ENCODE measurements at regions not wholly inside any gene's neighbourhood (a gene's known extent, or its start where the extent isn't known, plus 50 kb on each side); places are given as distances from the start of the nearest gene placed in this dataset.

- no peak for TF ChIP-seq CTCF (optimal IDR thresholded peaks at IDR 0.05 in 1 of 3, IDR thresholded peaks at IDR 0.05 in 1 of 3, conservative IDR thresholded peaks at IDR 0.05 in 1 of 3; ENCODE audit: extremely low read depth in 1 of 3, insufficient read depth in 2 of 3, low read length in 3 of 3)
- TF ChIP-seq EZH2 (IDR thresholded peaks at IDR 0.05; ENCODE audit: low read length), result no peak
Measured at GRCh38 chr10:44069573-44069972, 315.3 kb downstream of the CXCL12 start.
